Heart left ventricle (tissue), 16 donors: ENCODE measurements at regions not wholly inside any gene's neighbourhood (a gene's known extent, or its start where the extent isn't known, plus 50 kb on each side); places are given as distances from the start of the nearest gene placed in this dataset.
"Not testable (repeated sequence)": the region's sequence is repeated elsewhere in the genome, so short reads cannot be mapped to it uniquely, and the experiment has no call there.

Source experiments
- ATAC-seq, 4 donors: fragments of 200-7000 bp; cut with Tn5 transposase; one replicate each; pipeline ENCODE4 v1.9.1; 2020 to 2022; ENCODE audit warnings: moderate library complexity in 4 of 4, mild to moderate bottlenecking in 3 of 4, moderate number of reproducible peaks in 1 of 4
- DNase-seq, 5 donors: peaks; one replicate each; pipeline ENCODE4 v3.0.0-alpha.2; 2020
- H3K27ac ChIP-seq, 12 donors: fragments of 200-600 bp; sonication (generic) in 4 of 12; one replicate each; pipeline versions ENCODE4 v1.5.0 to v1.8.0; 2016 to 2022; ENCODE audit warnings: mild to moderate bottlenecking in 2 of 12
- H3K27me3 ChIP-seq, 9 donors: fragments of 200-600 bp; sonication (generic) in 2 of 9; one replicate each; pipeline versions ENCODE4 v1.5.1 to v1.8.0; 2016 to 2022; ENCODE audit warnings: mild to moderate bottlenecking in 3 of 9
- H3K36me3 ChIP-seq, 9 donors: fragments of 200-600 bp; sonication (generic) in 2 of 9; one replicate each; pipeline versions ENCODE4 v1.5.0 to v1.8.0; 2018 to 2022; ENCODE audit warnings: mild to moderate bottlenecking in 2 of 9
- H3K4me1 ChIP-seq, 12 donors: fragments of 200-600 bp; sonication (generic) in 4 of 12; one replicate each; pipeline versions ENCODE4 v1.5.0 to v1.8.0; 2016 to 2022; ENCODE audit warnings: mild to moderate bottlenecking in 3 of 12
- H3K4me3 ChIP-seq, 12 donors: fragments of 200-600 bp; sonication (generic) in 4 of 12; one replicate each; pipeline versions ENCODE4 v1.5.0 to v1.8.0; 2017 to 2022; ENCODE audit warnings: mild to moderate bottlenecking in 9 of 12, moderate library complexity in 4 of 12
- H3K9me3 ChIP-seq, 12 donors: fragments of 200-600 bp; sonication (generic) in 4 of 12; one replicate each; pipeline versions ENCODE4 v1.5.0 to v1.8.0; 2016 to 2022; ENCODE audit warnings: mild to moderate bottlenecking in 1 of 12
- POLR2A ChIP-seq, 2 donors: fragments of 450-650 bp; IDR thresholded peaks; one replicate each; pipeline ENCODE4 v1.6.1; 2017; ENCODE audit warnings: antibody characterized with exemption in 2 of 2, mild to moderate bottlenecking in 2 of 2, moderate library complexity in 2 of 2
- WGBS, 4 donors: extraction: QIAGEN DNeasy Blood & Tissue Kit in 2 of 4; methylation state at CpG; one replicate each; pipeline versions ENCODE4 v1.1.5 to v1.1.7; 2013 to 2018; 5-methylcytosine and 5-hydroxymethylcytosine counted together
- intact Hi-C, 10 donors: fragments of 100-400 bp; cut with DNase I; formaldehyde crosslinking; loops; one replicate each; pipeline versions ENCODE4 v1.11.1 to v1.14.2; 2022
- TF ChIP-seq, protein P1 (sequence below), 12 donors: fragments of 200-600 bp; sonication (generic) in 4 of 12; IDR thresholded peaks; one replicate each; pipeline versions ENCODE4 v1.5.0 to v1.8.0; 2018 to 2022; ENCODE audit warnings: antibody characterized with exemption in 12 of 12, mild to moderate bottlenecking in 5 of 12
- donor health status: ischemic (EF 13 %, LVEDD 7.1; RV severe dilation, severe dysfunction).
- donor health status: healthy with polysubstance abuse.
- donor health status: DM: no; HTN: yes; CAD: no.
- donor health status: DM: no; HTN: no; CAD: no.
- donor health status: ischemic (EF 25% LVEDD 6.9; RV normal size, moderate dysfunction).
- donor health status: ischemic (EF 25% LVEDD 5.7; RV mildly dilated, moderate dysfunction).
- donor health status: healthy.
- donor health status: DM: yes; HTN: yes; CAD: no.
- donor health status: ischemic (EF 35%, LVEDD 5.7; RV mildly dilated, moderate dysfunction).
- donor health status: nonischemic (EF 11% LVEDD 7.7; RV severe dilation, severe dysfunction).
- donor health status: DM: yes; HTN: yes; CAD: no.
- donor health status: PGD.
- donor health status: ischemic (EF 29% LVEDD 5.4; RV normal size, mild dysfunction).
- donor health status: nonischemic (EF 23%, LVEDD 6.1; RV moderate dilation, normal function).

DNA sequence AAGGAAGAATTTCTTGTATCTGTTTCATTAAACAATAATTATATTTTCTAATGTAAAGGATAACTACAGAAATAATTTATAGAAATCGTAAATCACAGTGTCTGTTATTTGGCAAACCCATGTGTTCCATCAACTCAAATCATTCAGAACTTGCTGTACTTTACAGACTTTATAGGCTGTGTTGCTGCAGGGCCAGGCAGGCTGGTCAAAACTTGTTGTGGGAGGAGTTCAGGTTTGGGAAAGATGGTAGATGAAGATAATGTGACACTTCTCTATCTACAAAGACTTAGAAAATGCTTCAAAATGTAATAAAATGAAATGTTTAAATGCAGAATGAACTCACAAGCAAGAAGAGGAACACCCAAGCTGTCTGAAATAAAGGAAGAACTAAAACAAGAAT lies 183.4 kb downstream of the SEMA6D start:
- TF ChIP-seq, protein P1, sequence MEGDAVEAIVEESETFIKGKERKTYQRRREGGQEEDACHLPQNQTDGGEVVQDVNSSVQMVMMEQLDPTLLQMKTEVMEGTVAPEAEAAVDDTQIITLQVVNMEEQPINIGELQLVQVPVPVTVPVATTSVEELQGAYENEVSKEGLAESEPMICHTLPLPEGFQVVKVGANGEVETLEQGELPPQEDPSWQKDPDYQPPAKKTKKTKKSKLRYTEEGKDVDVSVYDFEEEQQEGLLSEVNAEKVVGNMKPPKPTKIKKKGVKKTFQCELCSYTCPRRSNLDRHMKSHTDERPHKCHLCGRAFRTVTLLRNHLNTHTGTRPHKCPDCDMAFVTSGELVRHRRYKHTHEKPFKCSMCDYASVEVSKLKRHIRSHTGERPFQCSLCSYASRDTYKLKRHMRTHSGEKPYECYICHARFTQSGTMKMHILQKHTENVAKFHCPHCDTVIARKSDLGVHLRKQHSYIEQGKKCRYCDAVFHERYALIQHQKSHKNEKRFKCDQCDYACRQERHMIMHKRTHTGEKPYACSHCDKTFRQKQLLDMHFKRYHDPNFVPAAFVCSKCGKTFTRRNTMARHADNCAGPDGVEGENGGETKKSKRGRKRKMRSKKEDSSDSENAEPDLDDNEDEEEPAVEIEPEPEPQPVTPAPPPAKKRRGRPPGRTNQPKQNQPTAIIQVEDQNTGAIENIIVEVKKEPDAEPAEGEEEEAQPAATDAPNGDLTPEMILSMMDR (IDR thresholded peaks at IDR 0.05), result no peak
- no peak for TF ChIP-seq POLR2A (IDR thresholded peaks at IDR 0.05)
- Histone ChIP-seq H3K27ac (no peak overlapping the region), H3K9me3 (peaks cover 0 to 33% (median 12%) of the 10 kb centered on the region in 12 donors), H3K36me3 (no peaks in the 10 kb centered on the region), H3K4me3 (no peak overlapping the region), H3K27me3 (no peaks in the 10 kb centered on the region), H3K4me1 (no peaks in the 10 kb centered on the region)
- WGBS, 4 donors, result 77 to 92% (median 89%) methylated on average over 1 of the region's 1 CpG
- intact Hi-C loops, result no loop called here
- no peak for ATAC-seq
- DNase-seq, result no peak

- no peak for ATAC-seq
These were observed 186.1 kb downstream of the SEMA6D start for GRCh38 chr15:47903368-47903767.

GRCh38 chr15:47908486-47908885 lies 191.2 kb downstream of the SEMA6D start:
- Histone ChIP-seq H3K4me3 (no peak overlapping the region), H3K27me3 (no peaks in the 10 kb centered on the region), H3K9me3 (peaks cover 0 to 19% (median 4%) of the 10 kb centered on the region in 12 donors), H3K4me1 (no peaks in the 10 kb centered on the region), H3K36me3 (no peaks in the 10 kb centered on the region), H3K27ac (no peak overlapping the region)
- TF ChIP-seq, protein P1 (IDR thresholded peaks at IDR 0.05), result no peak
- TF ChIP-seq POLR2A (IDR thresholded peaks at IDR 0.05), result no peak
- 89 to 98% (median 90%) methylated on average over 1 of the region's 1 CpG for WGBS, 4 donors
- intact Hi-C loops, result no loop called here
- DNase-seq, result no peak
- ATAC-seq, result no peak

More at GRCh38 chr15:47903368-47903767, 186.1 kb downstream of the SEMA6D start:
- Histone ChIP-seq H3K36me3 (no peaks in the 10 kb centered on the region), H3K27ac (no peak overlapping the region), H3K4me3 (no peak overlapping the region), H3K4me1 (no peaks in the 10 kb centered on the region), H3K9me3 (peaks cover 0 to 33% (median 12%) of the 10 kb centered on the region in 12 donors), H3K27me3 (no peaks in the 10 kb centered on the region)
- DNase-seq, result no peak
- TF ChIP-seq POLR2A (IDR thresholded peaks at IDR 0.05), result no peak
- TF ChIP-seq, protein P1 (IDR thresholded peaks at IDR 0.05), result no peak
- intact Hi-C loops, result no loop called here

GRCh38 chr15:47908950-47909670 lies 191.8 kb downstream of the SEMA6D start:
- Histone ChIP-seq H3K4me1 (no peaks in the 10 kb centered on the region), H3K27me3 (no peaks in the 10 kb centered on the region), H3K36me3 (no peaks in the 10 kb centered on the region), H3K27ac (no peak overlapping the region), H3K4me3 (no peak overlapping the region), H3K9me3 (peaks cover 0 to 12% (median 0%) of the 10 kb centered on the region in 12 donors)
- ATAC-seq (no peak), DNase-seq (no peak)
- intact Hi-C loops, result no loop called here
- TF ChIP-seq, protein P1 (IDR thresholded peaks at IDR 0.05), result no peak
- TF ChIP-seq POLR2A (IDR thresholded peaks at IDR 0.05), result no peak
- 87 to 93% (median 89%) methylated on average over 4 of the region's 4 CpGs for WGBS, 4 donors

- DNase-seq, result peak in 1 of 5 donors; percentile 23
- H3K4me1 ChIP-seq, H3K27me3 ChIP-seq, H3K36me3 ChIP-seq, H3K27ac ChIP-seq, H3K4me3 ChIP-seq, H3K9me3 ChIP-seq, ATAC-seq, intact Hi-C loops: not testable (repeated sequence)
- 78 to 95% (median 93%) methylated on average over 6 of the region's 6 CpGs for WGBS, 4 donors
These were observed 195.6 kb downstream of the SEMA6D start for GRCh38 chr15:47912910-47913309.
